NCI-H187 (cell line): ENCODE measurements at regions not wholly inside any gene's neighbourhood (a gene's known extent, or its start where the extent isn't known, plus 50 kb on each side); places are given as distances from the start of the nearest gene placed in this dataset.
"Not testable (repeated sequence)": the region's sequence is repeated elsewhere in the genome, so short reads cannot be mapped to it uniquely, and the experiment has no call there.

Experiments used
- DNase-seq, 2 experiments: peaks; one replicate each; lab custom pipeline; 2025; lab: John Stamatoyannopoulos, UW

- DNase-seq, result no peak
These were observed 1138.3 kb upstream of the LRRTM3 start for GRCh38 chr10:65787571-65787970.

DNA sequence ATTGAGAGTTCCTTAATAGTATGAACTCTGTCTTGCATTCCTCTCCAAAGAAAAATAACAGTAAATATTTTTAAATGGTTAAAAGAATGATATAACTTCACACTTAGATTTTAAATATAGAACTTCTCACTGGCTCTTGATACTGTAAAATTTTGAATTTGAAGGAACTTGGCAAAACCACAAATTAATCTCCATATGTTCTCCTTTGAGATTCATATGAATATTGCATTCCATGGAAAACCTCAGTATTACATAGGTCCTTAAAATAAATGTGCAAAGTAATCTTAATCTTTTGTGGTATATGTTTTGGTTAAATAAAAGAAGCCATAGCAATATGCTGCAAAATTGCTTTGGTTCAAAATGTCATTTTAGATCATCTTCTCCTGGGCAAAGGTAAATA is 1137.6 kb upstream of the LRRTM3 start:
- no peak for DNase-seq

GRCh38 chr10:65791979-65792378 is 1133.9 kb upstream of the LRRTM3 start:
- no peak for DNase-seq

DNA sequence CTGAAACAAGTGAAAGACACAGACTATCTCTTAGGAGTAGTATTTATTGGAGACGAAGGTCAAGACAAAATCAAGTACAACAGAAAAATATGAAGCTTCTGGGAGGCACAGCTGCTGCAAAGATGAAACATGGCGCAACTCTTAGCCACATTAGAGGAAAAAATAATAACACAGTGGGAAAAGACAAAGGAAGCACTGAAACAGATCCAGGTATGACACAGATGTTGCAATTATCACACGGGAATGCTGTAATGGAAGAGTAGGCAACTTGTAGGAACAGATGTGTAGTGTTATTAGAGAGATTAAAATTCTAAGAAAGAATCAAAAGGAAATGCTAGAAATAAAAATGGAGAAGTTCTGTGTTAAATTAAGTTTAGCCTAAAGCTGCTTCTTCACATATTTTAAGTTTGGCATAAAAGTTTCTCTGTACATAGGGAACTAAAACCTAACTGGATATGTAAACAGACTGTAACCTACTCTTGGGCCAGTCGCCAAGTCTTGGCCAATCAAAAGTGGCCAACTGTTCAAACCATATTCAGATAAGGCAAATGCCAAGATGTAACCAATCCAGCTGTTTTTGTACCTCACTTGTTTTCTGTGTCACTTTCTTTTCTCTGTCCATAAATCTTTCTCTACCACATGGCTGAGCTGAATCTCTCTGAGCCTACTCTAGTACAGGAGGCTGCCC is 1132.0 kb upstream of the LRRTM3 start:
- DNase-seq, result no peak

- not testable (repeated sequence) for DNase-seq
These were observed 1131.0 kb upstream of the LRRTM3 start for GRCh38 chr10:65794861-65795260.

GRCh38 chr10:65796472-65796871 is 1129.4 kb upstream of the LRRTM3 start:
- no peak for DNase-seq

- no peak for DNase-seq
These were observed 1127.7 kb upstream of the LRRTM3 start for GRCh38 chr10:65798133-65798532.

DNA sequence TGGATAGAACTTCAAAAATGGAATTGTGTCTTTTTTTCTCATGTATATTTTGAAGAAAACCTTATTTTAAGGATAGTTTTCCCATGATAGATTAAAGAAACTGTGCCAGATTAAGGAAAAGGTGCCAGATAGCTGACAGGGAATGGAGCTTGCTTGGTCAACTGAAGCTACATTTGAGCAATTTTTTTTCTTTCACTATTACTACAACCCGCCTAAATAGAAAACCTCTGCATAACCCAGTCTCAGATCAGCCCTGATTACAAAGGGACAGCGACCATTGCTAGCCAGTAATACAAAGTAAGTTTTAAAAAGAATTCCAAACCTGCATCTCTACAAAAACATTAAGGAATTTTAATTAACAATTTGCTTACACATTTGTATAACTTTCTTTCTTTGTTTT is 1123.4 kb upstream of the LRRTM3 start:
- no peak for DNase-seq

DNA sequence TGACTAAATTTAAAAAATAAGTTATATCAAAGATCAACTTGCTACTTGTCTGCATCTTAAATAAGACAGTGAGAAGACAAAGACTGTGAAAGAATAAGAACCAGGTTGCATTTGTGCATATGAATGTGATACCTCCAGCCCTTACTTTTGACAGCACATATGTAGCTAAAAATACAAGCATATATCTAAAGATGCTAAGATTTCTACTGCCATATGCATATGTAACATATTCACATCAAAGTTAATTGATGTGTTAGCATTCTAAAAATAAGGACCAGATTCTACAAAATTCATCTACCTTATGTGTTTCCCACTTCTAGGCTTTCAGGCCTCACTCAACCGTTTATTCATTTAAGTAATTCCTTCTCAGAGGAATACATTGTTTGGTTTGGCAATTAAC is 1120.3 kb upstream of the LRRTM3 start:
- DNase-seq, result no peak

DNA sequence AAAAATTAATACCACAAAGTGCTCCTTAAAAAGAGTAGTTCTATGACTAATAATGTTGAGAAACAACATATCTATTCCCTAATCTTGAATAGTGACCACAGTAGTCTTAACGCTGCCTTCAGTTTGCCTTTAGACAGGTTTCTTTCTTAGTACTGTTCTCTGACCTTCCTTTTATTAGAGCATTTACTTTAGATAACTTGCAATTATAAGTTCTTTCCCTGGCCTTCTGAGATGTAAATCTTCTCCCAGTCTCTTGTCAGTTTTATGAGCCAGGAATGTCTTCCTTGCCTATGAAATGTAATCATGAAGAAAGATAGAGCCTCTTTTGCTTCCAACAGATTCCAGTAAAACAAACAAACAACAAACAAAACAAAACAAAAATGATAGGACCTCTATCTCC is 1119.8 kb upstream of the LRRTM3 start:
- no peak for DNase-seq

GRCh38 chr10:65808687-65809333 is 1117.0 kb upstream of the LRRTM3 start:
- no peak for DNase-seq

DNA sequence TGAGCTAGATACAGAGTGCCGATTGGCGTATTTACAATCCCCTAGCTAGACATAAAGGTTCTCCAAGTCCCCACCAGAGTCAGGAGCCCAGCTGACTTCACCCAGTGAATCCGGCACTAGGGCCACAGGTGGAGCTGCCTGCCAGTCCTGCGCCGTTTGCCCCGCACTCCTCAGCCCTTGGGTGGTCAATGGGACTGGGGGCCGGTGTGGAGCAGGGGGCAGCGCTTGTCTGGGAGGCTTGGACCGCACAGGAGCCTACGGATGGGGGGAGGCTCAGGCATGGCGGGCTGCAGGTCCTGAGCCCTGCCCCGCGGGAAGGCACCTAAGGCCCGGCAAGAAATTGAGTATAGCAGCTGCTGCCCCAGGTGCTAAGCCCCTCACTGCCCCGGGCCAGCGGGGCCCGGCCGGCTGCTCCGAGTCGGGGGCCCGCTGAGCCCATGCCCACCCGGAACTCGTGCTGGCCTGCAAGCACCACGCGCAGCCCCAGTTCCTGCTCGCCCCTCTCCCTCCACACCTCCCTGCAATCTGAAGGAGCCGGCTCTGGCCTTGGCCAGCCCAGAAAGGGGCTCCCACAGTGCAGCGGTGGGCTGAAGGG is 1113.8 kb upstream of the LRRTM3 start:
- DNase-seq, result no peak

DNA sequence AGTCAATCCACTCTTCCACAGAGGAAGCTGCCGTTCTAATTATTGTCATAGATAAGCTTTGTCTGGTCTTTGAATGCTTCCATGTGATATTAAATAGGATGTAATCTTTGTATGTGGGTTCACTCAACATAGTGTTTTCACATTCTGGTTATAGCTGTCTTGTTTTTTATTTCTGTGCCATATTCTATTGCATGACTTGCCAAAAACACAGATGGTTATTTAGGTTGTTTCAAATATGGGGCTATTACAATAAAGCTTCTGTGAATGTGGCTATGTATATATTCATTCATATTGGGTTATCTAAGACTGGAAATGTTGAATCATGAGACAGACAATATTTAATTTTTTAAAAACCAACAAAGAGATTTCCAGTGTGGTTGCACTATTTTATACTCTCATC is 1109.3 kb upstream of the LRRTM3 start:
- DNase-seq, result no peak

DNA sequence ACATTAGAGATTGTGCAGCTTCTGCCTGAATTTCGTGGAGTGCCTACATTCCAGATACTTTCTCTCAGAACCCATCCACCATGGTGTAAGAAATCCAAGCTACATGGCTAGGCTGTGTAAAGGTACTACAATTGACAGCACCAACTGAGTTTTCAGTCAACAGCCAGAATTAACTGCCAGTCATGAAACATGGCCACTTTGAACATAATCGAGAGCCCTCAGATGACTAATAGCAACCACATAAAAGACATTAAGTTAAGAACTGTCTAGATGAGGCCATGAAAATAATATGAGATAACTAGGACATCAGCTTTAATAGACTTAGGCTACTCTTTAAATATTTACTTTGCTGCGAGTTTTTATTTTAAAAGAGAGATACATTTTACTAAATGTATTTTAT is 1106.8 kb upstream of the LRRTM3 start:
- no peak for DNase-seq

- DNase-seq, result no peak
These were observed 1098.5 kb upstream of the LRRTM3 start for GRCh38 chr10:65827359-65827758.

- DNase-seq, result no peak
These were observed 1087.0 kb upstream of the LRRTM3 start for GRCh38 chr10:65838811-65839210.

DNA sequence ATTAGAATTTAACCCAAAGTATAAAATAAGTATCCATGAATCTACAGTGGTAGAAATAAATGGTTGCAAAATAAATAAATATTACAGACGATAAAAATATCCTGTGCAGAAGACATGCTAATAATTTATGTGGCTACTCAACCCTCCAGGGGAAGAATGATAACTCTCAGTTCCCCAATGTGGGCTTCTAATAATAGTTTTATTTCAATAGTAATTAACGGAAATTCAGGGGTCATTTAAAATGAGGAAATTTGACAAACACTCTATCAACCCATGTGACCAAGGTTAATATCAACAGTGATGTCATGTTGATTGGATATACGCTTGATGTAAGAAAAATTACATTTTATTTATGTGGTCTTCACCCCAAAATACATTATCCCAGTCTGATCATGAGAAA is 1082.6 kb upstream of the LRRTM3 start:
- no peak for DNase-seq

DNA sequence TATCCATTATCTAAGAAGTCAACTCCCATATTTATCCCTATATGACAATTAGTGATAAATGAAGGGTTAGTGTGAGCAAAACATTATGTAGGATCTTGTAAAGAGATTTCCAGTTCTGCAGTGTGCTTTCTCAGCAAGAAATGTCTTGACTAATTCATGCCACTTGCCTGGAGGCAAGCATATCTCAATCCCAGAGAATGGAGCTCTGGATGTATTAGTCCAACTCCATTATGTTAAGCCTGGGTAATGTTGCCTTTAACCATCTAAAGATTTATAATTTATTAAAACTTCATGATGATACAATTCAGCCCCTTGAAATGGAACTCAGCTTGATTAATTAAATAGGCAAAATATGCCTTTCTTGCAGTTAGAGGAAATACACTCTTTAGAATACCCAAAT is 1079.9 kb upstream of the LRRTM3 start:
- DNase-seq, result no peak

DNA sequence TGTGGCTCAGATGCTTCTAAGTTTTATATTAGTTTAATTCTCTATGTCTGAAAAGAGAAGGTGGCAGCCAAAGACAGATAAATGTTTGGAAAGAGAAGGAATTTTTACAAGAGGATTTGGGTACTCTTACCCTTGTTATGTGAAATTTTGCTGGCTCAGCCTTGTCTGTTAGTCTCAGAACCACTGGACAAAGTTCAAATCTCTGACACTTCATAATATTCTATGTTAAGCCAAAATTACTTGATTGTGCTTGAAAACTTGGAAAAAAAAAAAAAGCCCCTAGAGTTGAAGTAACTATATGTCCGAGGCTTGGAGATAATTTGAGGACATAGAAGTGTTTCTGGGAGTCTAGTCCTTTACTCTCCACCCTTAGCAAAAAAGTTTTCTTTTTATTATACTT is 1079.3 kb upstream of the LRRTM3 start:
- no peak for DNase-seq

GRCh38 chr10:65846949-65847348 is 1078.9 kb upstream of the LRRTM3 start:
- DNase-seq, result no peak

DNA sequence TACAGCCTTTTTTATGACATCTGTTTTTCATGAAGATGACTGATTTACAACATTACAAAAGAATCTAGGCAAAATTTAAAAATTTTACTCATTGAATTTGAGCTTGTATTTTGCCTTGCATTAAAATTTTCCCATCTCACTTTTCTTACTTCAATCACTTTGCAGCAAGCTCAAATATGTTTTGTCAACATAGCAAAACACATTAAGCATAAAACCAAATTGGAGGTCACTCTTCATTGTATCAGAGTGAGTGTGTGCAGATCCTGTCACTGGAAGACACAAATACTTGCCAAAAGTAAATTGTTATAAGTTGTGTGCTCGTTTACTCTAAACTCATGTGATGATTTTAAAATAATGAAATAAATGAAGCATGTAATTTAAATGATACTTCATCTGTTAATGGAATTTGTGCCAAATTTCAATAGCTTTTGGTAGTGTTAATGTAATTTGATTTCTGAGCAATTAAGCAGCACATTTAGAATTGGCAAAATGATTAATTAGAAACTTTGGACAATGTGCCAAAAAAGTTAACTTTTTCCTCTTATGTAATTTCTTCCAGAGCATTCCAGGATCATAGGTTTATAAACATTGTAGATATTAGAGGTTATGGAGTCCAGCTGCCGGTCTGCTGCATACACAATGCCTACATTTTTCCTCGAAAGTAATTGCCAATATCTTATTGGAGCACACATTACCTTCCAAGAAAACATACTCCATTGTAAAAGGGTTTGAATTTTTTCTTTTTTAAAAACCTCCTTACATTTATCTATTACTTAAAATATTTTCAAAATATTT is 1078.2 kb upstream of the LRRTM3 start:
- DNase-seq, result no peak

DNA sequence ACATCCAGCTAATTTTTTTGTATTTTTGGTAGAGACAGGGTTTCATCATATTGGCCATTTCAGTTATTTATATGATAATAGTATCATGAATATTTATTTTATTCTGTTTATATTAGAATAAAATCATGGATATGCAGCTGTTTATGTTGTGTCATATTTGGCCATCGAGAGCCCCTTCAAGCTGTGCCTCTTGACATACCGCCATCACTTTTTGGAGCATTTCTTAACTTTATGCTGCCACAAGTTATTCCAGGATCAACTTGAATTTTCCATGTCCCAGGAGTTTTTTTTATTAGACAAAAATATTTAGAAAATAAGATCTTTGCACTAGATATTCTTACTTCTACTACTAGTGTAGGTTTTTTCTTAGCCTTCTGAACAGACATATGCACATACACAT is 1067.0 kb upstream of the LRRTM3 start:
- no peak for DNase-seq

- DNase-seq, result no peak
These were observed 1064.6 kb upstream of the LRRTM3 start for GRCh38 chr10:65861249-65861648.
